K562 (cell line): ENCODE measurements at regions not wholly inside any gene's neighbourhood (a gene's known extent, or its start where the extent isn't known, plus 50 kb on each side); places are given as distances from the start of the nearest gene placed in this dataset.
A peak's percentile ranks its signal among the peaks of the same experiment; 100 is the strongest.

ENCODE experiments used
- BCLAF1 ChIP-seq, 2 experiments: fragments of 450-650 bp in 1 of 2; IDR thresholded peaks; 2 replicates each; pipeline ENCODE4 v1.6.1; 2011 to 2017; ENCODE audit warnings: low read depth in 2 of 2, antibody characterized with exemption in 1 of 2, borderline replicate concordance in 1 of 2, low read length in 1 of 2, mild to moderate bottlenecking in 1 of 2, mixed read lengths in 1 of 2; ENCODE audit not compliant: control insufficient read depth in 1 of 2
- CBFA2T2 ChIP-seq: fragments of 450-650 bp; conservative IDR thresholded peaks from 2 replicates; pipeline ENCODE4 v1.6.1; 2017; ENCODE audit warnings: mild to moderate bottlenecking
- COPS2 ChIP-seq: fragments of 450-650 bp; conservative IDR thresholded peaks from 2 replicates; pipeline ENCODE4 v1.6.1; 2016; ENCODE audit warnings: mild to moderate bottlenecking, moderate library complexity
- CTCF ChIP-seq, 3 experiments: IDR thresholded peaks in 2 of 3; conservative IDR thresholded peaks in 1 of 3; 2 replicates each; pipeline ENCODE4 v1.5.1; 2011 to 2012; ENCODE audit warnings: low read length in 3 of 3, mild to moderate bottlenecking in 3 of 3, control low read depth in 2 of 3, improper control_type of control experiment in 1 of 3, inconsistent platforms in 1 of 3, low read depth in 1 of 3, mixed read lengths in 1 of 3, moderate library complexity in 1 of 3; ENCODE audit not compliant: insufficient read depth in 2 of 3
- E2F6 ChIP-seq, 2 experiments: IDR thresholded peaks; 2 replicates each; pipeline ENCODE4 v1.6.1; 2011; ENCODE audit warnings: borderline replicate concordance in 1 of 2, control low read depth in 1 of 2, low read depth in 1 of 2, low read length in 1 of 2, mild to moderate bottlenecking in 1 of 2, mixed read lengths in 1 of 2, moderate library complexity in 1 of 2; ENCODE audit not compliant: insufficient read depth in 1 of 2, insufficient read length in 1 of 2, poor library complexity in 1 of 2, severe bottlenecking in 1 of 2; ENCODE audit errors: extremely low read depth in 1 of 2
- FOS ChIP-seq: IDR thresholded peaks from 3 replicates; pipeline ENCODE4 v1.6.1; 2011; ENCODE audit not compliant: insufficient read length; ENCODE audit errors: extremely low read depth
- FOXJ3 ChIP-seq: sonication (generic); formaldehyde crosslinking; IDR thresholded peaks from 2 replicates; pipeline ENCODE4 v1.4.0; 2020; ENCODE audit warnings: mild to moderate bottlenecking, missing genetic modification reagents
- KLF16 ChIP-seq: IDR thresholded peaks from 2 replicates; pipeline ENCODE4 v1.6.1; 2016; ENCODE audit warnings: antibody characterized with exemption
- PHTF2 ChIP-seq: fragments of 250-450 bp; sonication (Bioruptor Pico); IDR thresholded peaks from 2 replicates; pipeline ENCODE4 v1.5.0; 2021; ENCODE audit warnings: mild to moderate bottlenecking
- POLR2AphosphoS5 ChIP-seq: IDR thresholded peaks from 2 replicates; pipeline ENCODE4 v1.6.1; 2011; ENCODE audit warnings: mild to moderate bottlenecking, low read depth, low read length, moderate library complexity; ENCODE audit not compliant: control insufficient read depth, insufficient read depth
- POLR3G ChIP-seq: IDR thresholded peaks from 2 replicates; pipeline ENCODE4 v1.6.1; 2011; ENCODE audit not compliant: insufficient read length, insufficient replicate concordance; ENCODE audit errors: extremely low read depth
- SMARCC2 ChIP-seq: fragments of 450-650 bp; IDR thresholded peaks from 2 replicates; pipeline ENCODE4 v1.6.1; 2017; ENCODE audit warnings: antibody characterized with exemption, moderate library complexity, mild to moderate bottlenecking, low read depth
- SMARCE1 ChIP-seq: fragments of 450-650 bp; IDR thresholded peaks from 2 replicates; pipeline ENCODE4 v1.7.1; 2016; ENCODE audit warnings: mild to moderate bottlenecking
- TEAD2 ChIP-seq: fragments of 450-650 bp; IDR thresholded peaks from 2 replicates; pipeline ENCODE4 v1.6.1; 2016; ENCODE audit warnings: missing genetic modification characterization, control low read depth, missing compliant biosample characterization
- YBX1 ChIP-seq: fragments of 450-650 bp; IDR thresholded peaks from 2 replicates; pipeline ENCODE4 v1.7.1; 2016; ENCODE audit warnings: mild to moderate bottlenecking
- ZFP91 ChIP-seq: sonication (generic); formaldehyde crosslinking; IDR thresholded peaks from 2 replicates; pipeline ENCODE4 v1.8.0; 2022; ENCODE audit warnings: mild to moderate bottlenecking, missing genetic modification reagents
- ZFX ChIP-seq: sonication (generic); formaldehyde crosslinking; IDR thresholded peaks from 2 replicates; pipeline ENCODE4 v1.8.0; 2022; ENCODE audit warnings: mild to moderate bottlenecking, missing genetic modification reagents, moderate library complexity
- ZNF354B ChIP-seq: fragments of 250-450 bp; sonication (Bioruptor Pico); IDR thresholded peaks from 2 replicates; pipeline ENCODE4 v1.4.0; 2020
- ZNF431 ChIP-seq: sonication (generic); formaldehyde crosslinking; IDR thresholded peaks from 2 replicates; pipeline ENCODE4 v1.8.0; 2022; ENCODE audit warnings: mild to moderate bottlenecking, missing genetic modification reagents
- ZNF445 ChIP-seq: fragments of 250-450 bp; sonication (Bioruptor Pico); IDR thresholded peaks from 2 replicates; pipeline ENCODE4 v1.4.0; 2020; ENCODE audit warnings: low read depth, mild to moderate bottlenecking, moderate library complexity
- ZNF586 ChIP-seq: fragments of 450-650 bp; formaldehyde crosslinking; conservative IDR thresholded peaks from 2 replicates; pipeline ENCODE4 v1.4.0; 2020; ENCODE audit warnings: mild to moderate bottlenecking, moderate library complexity
- ZNF778 ChIP-seq: fragments of 450-650 bp; formaldehyde crosslinking; IDR thresholded peaks from 2 replicates; pipeline ENCODE4 v1.4.0; 2020; ENCODE audit warnings: mild to moderate bottlenecking, moderate library complexity

- TF ChIP-seq POLR2AphosphoS5: no peak
- no peak for TF ChIP-seq ZNF778
- TF ChIP-seq SMARCC2: peak; percentile 92
- TF ChIP-seq KLF16: 0 out of 2 replicates have a peak, but pooled peaks have one; percentile 27
- no peak for TF ChIP-seq ZNF586 (CRISPR knock-in tag)
- TF ChIP-seq SMARCE1: peak; percentile 93
- no peak for TF ChIP-seq COPS2
- no peak for TF ChIP-seq PHTF2 (CRISPR knock-in tag)
- TF ChIP-seq ZNF431 (CRISPR knock-in tag): no peak
- TF ChIP-seq FOXJ3 (CRISPR knock-in tag): no peak
- TF ChIP-seq ZFX (CRISPR knock-in tag): no peak
- no peak for TF ChIP-seq TEAD2 (tag)
- peak; percentile 53 for TF ChIP-seq FOS
- TF ChIP-seq CBFA2T2: peak; percentile 60
- TF ChIP-seq BCLAF1 (IDR thresholded peaks at IDR 0.05; ENCODE audit: borderline replicate concordance in 1 of 2, control insufficient read depth in 1 of 2, low read depth in 2 of 2, low read length in 1 of 2): no peak
- no peak for TF ChIP-seq CTCF (IDR thresholded peaks at IDR 0.05 in 2 of 3, conservative IDR thresholded peaks at IDR 0.05 in 1 of 3; ENCODE audit: insufficient read depth in 2 of 3, low read depth in 1 of 3, low read length in 3 of 3)
- no peak for TF ChIP-seq ZNF445 (CRISPR knock-in tag)
- no peak for TF ChIP-seq ZNF354B (CRISPR knock-in tag)
- TF ChIP-seq YBX1: no peak
- TF ChIP-seq ZFP91 (CRISPR knock-in tag): no peak
- TF ChIP-seq POLR3G: no peak
- TF ChIP-seq E2F6 (IDR thresholded peaks at IDR 0.05; ENCODE audit: borderline replicate concordance in 1 of 2, extremely low read depth in 1 of 2, insufficient read depth in 1 of 2, insufficient read length in 1 of 2, low read depth in 1 of 2, low read length in 1 of 2, poor library complexity in 1 of 2, severe bottlenecking in 1 of 2): no peak
These were observed 502.6 kb downstream of the TMEM114 start (continued) for GRCh38 chr16:8087597-8088289.
